Ishikawa (cell line): ENCODE measurements at regions not wholly inside any gene's neighbourhood (a gene's known extent, or its start where the extent isn't known, plus 50 kb on each side); places are given as distances from the start of the nearest gene placed in this dataset.

Experiments used
- CEBPB ChIP-seq: IDR thresholded peaks from 2 replicates; pipeline ENCODE4 v1.6.1; 2012
- MAX ChIP-seq: IDR thresholded peaks from 2 replicates; pipeline ENCODE4 v1.6.1; 2012
- REST ChIP-seq: IDR thresholded peaks from 2 replicates; pipeline ENCODE4 v1.6.1; 2012; ENCODE audit warnings: low read depth, mild to moderate bottlenecking
- USF1 ChIP-seq: IDR thresholded peaks from 2 replicates; pipeline ENCODE4 v1.6.1; 2012

DNA sequence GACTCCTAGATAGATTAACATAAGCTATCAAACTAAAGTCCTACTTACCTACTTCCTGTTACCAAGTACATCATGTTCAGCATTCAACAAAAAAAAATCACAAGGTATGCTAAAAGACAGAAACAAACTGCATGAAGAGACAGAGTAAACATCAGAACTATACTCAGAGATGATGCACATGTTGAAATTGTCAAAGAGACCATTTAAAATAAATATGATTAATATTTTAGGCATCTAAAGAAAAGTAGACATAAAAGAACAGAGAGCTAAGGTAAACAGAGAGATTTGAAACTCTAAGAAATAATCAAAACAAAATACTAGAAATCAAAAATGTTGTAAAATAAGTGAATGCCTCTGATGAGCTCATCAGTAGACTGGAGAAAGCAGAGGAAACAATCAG lies 224.8 kb upstream of the STAC start:
- TF ChIP-seq REST (no peak), MAX (no peak), CEBPB (no peak), USF1 (no peak)
